Neural progenitor cell (in vitro differentiated cells): ENCODE measurements at regions not wholly inside any gene's neighbourhood (a gene's known extent, or its start where the extent isn't known, plus 50 kb on each side); places are given as distances from the start of the nearest gene placed in this dataset.

Experiments used
- EZH2 ChIP-seq: fragments of 200-600 bp; sonication (generic); IDR thresholded peaks from 2 replicates; pipeline ENCODE4 v1.6.1; 2017; ENCODE audit warnings: antibody characterized with exemption, mild to moderate bottlenecking, moderate library complexity
- TF ChIP-seq, protein P1 (sequence below): fragments of 200-600 bp; sonication (generic); IDR thresholded peaks from 2 replicates; pipeline ENCODE4 v1.5.1; 2017; ENCODE audit warnings: antibody characterized with exemption, mild to moderate bottlenecking

DNA sequence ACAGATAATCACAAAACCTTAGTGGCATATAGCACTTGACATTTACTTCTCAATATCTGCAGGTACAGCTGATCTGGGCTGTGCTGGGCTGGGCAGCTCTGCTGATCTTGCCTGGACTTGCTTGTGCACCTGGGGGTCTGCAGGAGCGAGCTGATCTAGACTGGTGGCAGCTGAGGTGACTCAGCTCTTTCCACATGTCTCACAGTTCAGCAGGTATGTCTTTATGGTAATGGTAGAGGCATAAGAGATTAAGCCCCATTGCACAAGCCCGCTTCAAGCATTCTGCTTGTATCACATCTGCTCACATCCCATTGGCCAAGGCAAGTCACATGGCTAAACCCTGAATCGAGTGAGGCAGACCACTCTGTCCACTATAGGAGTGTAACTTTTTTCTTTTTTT lies 506.7 kb downstream of the BCOR start:
- TF ChIP-seq, protein P1, sequence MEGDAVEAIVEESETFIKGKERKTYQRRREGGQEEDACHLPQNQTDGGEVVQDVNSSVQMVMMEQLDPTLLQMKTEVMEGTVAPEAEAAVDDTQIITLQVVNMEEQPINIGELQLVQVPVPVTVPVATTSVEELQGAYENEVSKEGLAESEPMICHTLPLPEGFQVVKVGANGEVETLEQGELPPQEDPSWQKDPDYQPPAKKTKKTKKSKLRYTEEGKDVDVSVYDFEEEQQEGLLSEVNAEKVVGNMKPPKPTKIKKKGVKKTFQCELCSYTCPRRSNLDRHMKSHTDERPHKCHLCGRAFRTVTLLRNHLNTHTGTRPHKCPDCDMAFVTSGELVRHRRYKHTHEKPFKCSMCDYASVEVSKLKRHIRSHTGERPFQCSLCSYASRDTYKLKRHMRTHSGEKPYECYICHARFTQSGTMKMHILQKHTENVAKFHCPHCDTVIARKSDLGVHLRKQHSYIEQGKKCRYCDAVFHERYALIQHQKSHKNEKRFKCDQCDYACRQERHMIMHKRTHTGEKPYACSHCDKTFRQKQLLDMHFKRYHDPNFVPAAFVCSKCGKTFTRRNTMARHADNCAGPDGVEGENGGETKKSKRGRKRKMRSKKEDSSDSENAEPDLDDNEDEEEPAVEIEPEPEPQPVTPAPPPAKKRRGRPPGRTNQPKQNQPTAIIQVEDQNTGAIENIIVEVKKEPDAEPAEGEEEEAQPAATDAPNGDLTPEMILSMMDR, result no peak
- no peak for TF ChIP-seq EZH2
